ENCODE measurements at regions not wholly inside any gene's neighbourhood (a gene's known extent, or its start where the extent isn't known, plus 50 kb on each side); places are given as distances from the start of the nearest gene placed in this dataset.
"Not testable (repeated sequence)": the region's sequence is repeated elsewhere in the genome, so short reads cannot be mapped to it uniquely, and the experiment has no call there.

DNA sequence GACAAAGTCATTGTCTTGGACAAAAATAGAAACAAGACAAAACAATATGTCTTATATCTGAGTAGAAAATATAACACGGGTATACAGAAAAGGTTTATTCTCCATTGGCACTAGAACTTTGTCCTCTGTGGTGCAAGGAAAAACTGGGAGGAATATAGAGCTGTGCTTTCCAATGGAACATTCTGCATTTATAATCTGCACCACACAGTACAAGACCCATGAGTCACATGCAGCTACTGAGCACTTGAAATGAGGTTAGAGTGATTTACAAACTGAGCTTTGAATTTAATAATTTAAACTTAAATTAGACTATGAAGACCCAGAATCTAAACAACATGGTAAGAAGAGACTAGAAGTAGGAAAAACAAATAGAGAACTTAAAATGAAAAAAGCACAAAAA lies 86.1 kb downstream of the RAP2A start:
- no peak for DNase-seq

DNA sequence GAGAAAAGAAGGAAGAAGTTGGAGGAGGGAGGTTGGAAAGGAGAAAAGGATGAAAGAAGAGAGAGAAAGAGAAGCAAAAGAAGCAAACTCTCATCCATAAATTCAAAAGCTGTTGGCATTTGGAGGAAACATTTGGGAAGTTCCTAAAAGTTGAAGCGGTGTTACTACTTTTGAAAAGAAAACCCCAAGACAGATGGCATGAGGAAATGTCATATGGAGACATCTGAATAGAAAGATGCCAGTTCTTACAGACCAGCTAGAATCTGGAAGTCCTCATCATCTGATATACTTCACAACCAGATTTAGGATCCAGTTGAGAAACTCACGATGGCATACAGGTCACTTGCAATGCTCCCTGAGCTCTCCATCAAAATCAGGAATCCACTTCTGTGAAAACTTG lies 86.9 kb downstream of the RAP2A start:
- DNase-seq: no peak

DNA sequence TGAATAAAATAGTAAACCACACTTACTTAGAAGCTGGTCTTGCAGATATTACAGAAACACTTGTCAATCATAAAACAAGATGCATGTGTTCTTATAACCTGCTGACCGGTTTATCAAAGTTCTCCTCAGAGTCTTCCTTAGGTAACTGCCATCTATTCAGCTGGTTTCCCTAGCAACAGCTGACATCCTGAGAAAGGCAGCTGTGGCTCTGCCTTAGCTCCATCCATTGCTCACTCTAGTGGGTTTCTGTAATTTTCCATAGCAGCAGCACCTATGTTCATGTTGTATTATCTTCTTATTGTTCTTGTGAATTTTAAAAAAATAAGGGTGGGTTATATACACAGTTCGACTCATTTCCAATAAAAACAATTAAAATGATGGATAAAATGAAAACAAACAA lies 87.8 kb downstream of the RAP2A start:
- DNase-seq: no peak

DNA sequence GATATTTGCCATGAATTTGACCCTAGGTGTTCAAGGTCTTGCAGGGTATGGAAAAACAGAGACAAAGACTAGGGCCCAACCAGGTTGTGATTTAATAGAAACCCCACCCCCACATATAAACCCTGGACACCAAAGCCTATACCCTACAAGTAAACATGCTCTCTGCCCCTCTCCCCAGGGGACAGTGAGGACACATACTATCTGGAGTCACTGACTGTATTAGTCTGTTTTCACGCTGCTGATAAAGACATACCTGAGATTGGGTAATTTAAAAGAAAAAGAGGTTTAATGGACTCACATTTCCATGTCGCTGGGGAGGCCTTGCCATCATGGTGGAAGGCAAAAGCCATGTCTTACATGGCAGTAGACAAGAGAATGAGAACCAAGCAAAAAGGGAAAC lies 88.3 kb downstream of the RAP2A start:
- DNase-seq: no peak

DNA sequence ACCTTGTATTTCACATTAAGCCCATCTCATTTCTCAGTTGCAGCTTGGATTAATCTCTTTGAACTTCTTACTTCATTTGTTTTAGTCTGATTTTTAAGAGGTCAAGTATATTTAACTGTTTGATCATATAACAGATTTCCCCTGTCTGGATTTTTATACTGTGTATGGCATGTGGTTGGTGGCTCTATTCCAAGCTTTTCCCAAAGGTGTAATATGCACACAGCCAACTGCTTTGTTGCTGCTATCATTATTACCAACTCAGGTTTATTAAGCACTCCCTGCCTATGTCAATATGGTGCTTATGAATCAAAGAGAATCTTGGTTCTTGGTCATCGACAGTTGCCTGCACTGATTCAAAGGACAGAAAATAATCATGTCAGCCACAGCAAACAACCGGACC lies 92.6 kb downstream of the RAP2A start:
- DNase-seq: no peak

DNA sequence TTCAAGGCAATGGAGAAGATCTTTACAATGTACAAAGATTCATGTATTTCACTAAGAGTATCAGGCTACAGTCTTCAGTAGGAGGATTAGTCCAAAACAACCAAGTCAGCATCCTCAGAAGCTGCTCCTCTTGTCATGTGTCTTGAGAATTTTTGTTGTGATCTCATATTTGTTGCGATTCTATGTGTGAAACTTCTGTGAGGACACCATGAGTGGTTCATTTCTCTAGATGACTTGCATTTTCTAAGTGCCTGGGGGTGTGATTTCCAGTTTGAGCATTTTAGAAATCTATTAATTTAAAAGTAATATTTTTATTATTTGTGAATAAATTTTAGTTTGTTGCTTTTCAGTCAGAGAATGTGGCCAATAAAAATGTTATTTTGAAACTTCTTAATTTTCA lies 94.5 kb downstream of the RAP2A start:
- no peak for DNase-seq

DNA sequence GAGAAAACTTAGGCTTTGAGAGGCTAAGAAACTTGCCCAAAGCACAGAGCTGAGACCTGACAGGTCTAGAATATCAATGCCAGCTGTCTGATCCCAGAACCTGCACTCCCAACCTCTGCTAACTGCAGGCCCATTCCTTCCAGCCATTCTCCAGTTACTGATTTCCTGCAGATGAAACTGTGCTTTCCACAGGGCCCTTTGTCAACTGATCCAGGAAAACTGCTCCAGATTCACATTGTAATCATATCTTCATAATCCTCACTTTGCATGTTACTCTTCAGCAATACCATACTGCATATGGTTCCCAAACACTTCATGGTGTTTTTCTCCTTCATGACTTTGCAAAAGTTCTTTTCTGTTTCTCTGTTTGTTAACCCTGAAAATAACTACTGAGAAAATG lies 100.6 kb downstream of the RAP2A start:
- no peak for DNase-seq

GRCh38 chr13:97535614-97536013 lies 101.6 kb downstream of the RAP2A start:
- no peak for DNase-seq

GRCh38 chr13:97537110-97537509 lies 103.1 kb downstream of the RAP2A start:
- no peak for DNase-seq

GRCh38 chr13:97538203-97538602 lies 104.2 kb downstream of the RAP2A start:
- no peak for DNase-seq

- no peak for DNase-seq
Observed at GRCh38 chr13:97539651-97540610, 106.0 kb downstream of the RAP2A start.

DNA sequence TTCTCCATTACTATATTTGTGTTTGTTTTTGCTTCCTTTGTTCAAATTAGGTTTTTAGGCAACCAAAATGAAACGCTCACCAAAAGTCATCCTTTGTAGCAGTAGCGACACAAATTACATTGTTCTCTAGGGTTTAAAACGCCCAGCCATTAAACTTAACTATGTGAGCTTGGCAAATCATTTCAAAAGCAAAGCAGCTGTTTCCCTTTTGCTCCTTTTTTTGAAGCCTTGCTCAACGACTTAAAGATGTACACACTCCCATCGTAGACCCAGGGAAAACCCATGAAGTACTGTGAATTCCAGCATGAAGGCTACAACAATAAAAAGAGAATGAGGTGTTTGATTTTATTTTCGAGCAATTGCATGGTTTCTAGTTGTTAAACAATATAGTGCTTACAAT lies 106.7 kb downstream of the RAP2A start:
- peak; percentile 24 for DNase-seq

GRCh38 chr13:97542102-97542685 lies 108.2 kb downstream of the RAP2A start:
- DNase-seq: no peak

- DNase-seq: no peak
Observed at GRCh38 chr13:97544031-97544765, 110.2 kb downstream of the RAP2A start.

GRCh38 chr13:97544971-97545499 lies 111.1 kb downstream of the RAP2A start:
- not testable (repeated sequence) for DNase-seq

DNA sequence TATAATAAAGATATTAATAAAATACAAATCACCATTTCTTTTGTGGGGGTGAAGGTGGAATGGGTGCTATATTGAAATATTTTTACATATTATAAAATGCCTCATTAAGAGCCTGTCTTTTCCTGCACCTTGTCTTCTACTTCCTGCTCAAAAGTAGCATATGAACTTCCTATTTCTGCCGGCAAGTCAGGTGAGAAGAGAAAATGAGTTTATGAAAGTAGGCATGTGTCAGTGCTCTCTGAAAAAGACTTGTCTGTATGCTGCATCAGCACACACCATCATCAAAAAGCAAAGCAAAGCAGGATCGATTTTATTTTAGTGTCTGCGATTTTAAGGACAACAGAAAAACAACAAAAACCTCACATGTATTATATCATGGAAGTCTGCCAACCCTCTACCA lies 114.2 kb downstream of the RAP2A start:
- no peak for DNase-seq

GRCh38 chr13:97548711-97549110 lies 114.7 kb downstream of the RAP2A start:
- no peak for DNase-seq

- DNase-seq: no peak
Observed at GRCh38 chr13:97549201-97549600, 115.2 kb downstream of the RAP2A start.

- no peak for DNase-seq
Observed at GRCh38 chr13:97554496-97554895, 120.5 kb downstream of the RAP2A start.

GRCh38 chr13:97555034-97555433 lies 121.1 kb downstream of the RAP2A start:
- DNase-seq: no peak

- no peak for DNase-seq
Observed at GRCh38 chr13:97559030-97559429, 125.1 kb downstream of the RAP2A start.

- DNase-seq: no peak
Observed at GRCh38 chr13:97559981-97560380, 126.0 kb downstream of the RAP2A start.

DNA sequence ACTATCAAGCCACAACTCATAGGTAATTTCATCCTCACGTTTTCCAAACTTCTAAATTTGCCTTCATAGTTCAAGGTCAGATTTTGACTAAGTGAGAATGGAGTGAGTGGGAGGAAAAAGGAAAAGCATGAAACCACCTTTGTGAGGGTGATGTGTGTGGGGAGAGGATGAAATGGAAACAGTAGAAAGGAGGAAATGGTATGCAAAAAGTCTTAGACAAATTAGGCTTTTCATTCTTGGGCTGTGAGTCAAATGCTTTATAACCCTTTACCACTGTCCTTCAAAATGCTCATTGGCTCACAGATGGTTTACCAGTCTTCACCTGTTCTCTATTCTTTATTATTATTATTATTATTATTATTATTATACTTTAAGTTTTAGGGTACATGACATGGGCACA lies 127.2 kb downstream of the RAP2A start:
- no peak for DNase-seq

All from hindlimb muscle (tissue), 1 donor.